HG03342 (cell line): ENCODE measurements at regions not wholly inside any gene's neighbourhood (a gene's known extent, or its start where the extent isn't known, plus 50 kb on each side); places are given as distances from the start of the nearest gene placed in this dataset.

Source experiments
- ATAC-seq: cut with Tn5 transposase; IDR thresholded peaks from one replicate; pipeline ENCODE4 v1.9.1; 2021; ENCODE audit warnings: mild to moderate bottlenecking, moderate library complexity; ENCODE audit not compliant: unreplicated experiment

GRCh38 chr17:33628500-33629346 lies 335.6 kb upstream of the ASIC2 start:
- no peak for ATAC-seq

DNA sequence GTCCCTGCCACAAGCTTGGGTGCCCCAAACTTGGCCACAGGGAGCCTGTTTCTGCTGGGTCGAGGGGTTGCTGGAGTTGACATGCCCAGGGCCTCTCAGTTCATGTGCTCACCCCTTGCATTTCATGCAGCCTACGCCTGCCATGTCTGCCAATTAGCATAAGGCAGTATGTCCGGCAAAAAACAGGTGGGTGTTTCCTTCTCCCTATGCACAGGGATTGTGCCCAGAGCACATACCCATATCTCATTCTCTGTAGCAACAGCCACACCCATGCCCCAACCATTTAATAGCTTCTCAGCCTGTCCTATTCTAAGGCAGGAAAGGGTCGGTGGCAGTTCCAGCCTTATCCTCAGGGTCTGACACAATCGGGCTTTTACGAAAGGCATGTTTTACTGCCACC lies 340.4 kb upstream of the ASIC2 start:
- ATAC-seq: no peak

GRCh38 chr17:33637534-33637933 lies 344.4 kb upstream of the ASIC2 start:
- no peak for ATAC-seq

- no peak for ATAC-seq
These were observed 346.2 kb upstream of the ASIC2 start for GRCh38 chr17:33639103-33639880.

- ATAC-seq: no peak
These were observed 347.5 kb upstream of the ASIC2 start for GRCh38 chr17:33640629-33641028.

DNA sequence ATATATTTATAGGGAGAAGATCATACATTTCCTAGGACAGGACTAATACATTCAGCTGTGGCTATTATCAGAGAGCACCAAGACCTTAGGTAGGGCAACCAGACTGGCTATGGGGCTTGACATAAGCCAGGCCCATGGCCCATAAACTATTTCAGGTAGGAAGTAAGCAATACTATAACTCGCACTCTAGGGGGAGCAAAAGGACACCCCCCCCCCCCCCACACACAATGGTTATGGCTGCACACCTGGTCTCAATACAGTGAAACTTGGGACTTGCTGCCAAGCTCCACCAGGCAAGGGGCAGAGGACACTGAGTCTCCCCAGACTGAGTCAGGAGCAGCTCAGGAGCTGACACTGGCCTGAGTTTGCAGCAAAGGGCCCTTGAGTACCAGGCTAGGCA lies 348.9 kb upstream of the ASIC2 start:
- no peak for ATAC-seq

DNA sequence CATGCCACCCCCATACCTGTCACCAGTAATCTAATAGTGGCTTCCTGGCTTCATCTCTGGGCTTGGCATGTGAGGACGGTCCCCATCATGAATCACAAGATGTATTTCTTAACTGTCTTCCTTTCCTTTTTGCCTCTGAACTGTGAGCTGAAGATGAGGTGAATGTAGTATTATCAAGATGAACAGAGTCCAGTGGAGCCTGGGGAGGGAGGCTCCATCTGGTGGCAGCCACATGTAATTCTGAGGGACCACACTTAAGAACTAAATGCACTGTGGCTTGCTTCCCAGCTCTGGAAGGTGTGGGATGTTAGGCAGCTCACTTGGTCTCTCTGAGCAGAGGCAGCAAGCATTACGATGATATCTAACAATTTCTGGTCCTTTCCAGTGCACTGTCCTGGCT lies 354.9 kb upstream of the ASIC2 start:
- ATAC-seq: no peak

- ATAC-seq: no peak
These were observed 357.2 kb upstream of the ASIC2 start for GRCh38 chr17:33650304-33650703.

GRCh38 chr17:33651686-33652085 lies 358.6 kb upstream of the ASIC2 start:
- no peak for ATAC-seq

DNA sequence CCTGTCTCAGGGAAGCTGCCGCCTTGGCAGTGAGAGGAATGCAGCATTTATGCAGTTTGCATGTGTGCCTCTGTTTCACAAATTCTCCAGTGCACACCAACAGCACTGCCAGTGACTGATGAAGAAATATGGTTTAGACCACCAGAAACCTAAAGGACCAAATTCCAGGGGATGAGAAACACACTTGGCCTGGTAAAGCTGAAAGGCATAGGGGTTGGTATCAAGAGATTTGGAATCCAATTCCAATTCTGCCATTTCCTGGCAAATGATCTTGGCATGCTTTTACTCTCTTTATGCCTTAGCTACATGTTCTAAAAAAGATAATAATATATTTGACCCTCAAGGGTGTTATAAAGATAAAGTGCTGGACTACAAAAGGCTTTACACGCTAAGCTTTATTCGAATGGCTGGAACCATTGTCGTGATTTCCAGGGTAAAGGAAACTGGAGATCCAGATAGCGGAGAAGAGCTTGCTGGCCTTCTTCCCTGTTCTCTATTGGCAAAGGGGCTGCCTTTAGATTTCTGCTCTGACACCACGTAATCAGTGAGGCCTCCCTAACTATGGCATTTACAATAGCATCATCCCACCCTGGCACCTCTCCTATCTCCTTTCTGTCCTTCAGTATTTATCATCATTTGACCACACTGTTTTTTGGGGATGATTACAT lies 359.8 kb upstream of the ASIC2 start:
- no peak for ATAC-seq

DNA sequence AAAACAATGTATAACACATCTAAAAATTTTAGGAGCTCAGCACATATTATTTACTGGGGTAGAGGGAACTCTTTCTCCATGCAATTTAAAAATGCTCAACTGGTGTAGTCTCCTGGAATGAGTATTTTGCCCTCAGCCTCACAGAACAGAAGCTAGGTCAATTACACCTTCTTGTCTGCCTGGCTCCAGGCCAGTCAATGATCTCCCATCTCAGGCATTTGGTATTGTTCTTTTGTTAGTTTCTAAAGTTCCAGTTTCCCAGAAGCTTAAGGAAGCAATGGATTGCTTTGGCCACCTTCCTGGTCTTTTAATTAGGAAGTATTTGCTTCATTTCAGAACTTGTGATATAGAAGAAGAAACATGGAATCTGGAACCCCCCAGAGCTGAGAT lies 360.3 kb upstream of the ASIC2 start:
- no peak for ATAC-seq

- ATAC-seq: no peak
These were observed 364.1 kb upstream of the ASIC2 start for GRCh38 chr17:33657181-33657580.

- no peak for ATAC-seq
These were observed 368.9 kb upstream of the ASIC2 start for GRCh38 chr17:33661975-33662374.

DNA sequence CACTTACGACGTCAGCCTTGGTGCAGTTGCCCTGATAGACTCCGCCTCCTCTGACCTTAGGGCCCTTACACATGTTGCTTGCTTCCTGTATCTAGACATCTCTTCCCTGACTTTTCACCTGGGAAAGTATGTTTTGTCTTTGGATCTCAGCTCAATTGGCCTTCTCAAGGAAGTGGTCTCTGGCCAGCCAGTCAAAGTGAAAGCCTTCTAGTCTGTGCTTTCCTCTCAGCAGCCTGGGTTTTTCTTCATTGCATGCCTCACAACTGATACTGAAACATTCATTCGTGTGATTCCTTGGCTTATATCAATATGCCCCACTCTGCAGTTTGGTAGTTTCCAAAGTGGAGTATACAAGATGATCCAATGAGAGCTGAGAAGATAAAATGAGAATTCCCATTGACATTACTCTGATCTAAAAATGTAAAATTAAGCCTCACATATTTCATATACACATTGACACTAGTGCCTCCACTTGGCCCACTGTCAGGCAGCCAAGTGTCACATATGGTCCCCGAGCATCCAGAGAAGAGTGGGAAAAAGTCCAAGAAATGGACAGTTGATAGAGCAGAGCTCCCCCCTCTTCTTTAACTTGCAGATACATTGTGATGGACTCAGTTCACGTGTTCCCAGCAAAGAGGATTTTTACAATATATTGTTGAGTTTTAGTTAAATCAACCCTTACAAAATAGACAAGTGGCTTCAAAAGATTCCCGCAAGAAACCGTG lies 371.2 kb upstream of the ASIC2 start:
- ATAC-seq: no peak

DNA sequence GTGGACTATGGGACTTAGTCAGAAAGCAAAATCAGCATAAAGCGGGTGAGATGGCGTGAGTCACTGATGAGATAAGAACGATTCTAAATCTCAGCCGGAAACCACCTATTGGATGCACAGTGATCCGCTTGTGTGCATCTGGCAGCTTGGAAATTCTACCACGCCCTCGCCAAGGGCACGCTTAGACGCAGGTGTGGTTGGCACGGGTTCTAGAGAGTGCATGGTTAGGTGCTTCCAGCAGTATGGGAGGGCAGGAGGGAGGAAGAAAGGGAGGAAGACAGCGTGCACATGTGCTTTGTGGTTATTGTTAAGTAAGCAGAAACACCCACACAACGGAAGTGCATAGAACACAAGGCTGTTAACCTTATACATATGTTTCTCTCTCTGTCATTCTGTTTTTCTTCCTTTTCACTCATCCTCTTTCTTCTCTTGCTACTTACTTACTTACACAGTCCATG lies 374.0 kb upstream of the ASIC2 start:
- ATAC-seq: no peak

GRCh38 chr17:33667671-33668070 lies 374.6 kb upstream of the ASIC2 start:
- ATAC-seq: no peak

DNA sequence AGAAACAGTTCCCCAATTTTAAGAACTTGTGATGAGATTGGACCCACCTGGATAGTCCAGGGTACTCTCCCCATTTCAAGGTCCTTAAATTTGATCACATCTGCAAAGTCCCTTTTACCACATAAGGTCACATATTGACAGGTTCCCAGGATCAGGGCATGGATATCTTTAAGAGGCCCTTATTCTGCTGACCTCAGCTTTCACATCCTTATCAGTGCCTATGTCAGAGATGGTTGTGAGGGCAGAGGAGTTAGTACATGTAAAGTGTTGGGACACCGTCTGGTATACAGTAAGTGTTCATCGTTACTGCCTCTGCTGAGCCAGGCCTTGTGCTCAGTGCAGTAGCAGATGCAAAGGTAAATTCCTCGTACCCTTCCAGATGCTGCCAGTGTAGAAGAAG lies 375.4 kb upstream of the ASIC2 start:
- no peak for ATAC-seq

DNA sequence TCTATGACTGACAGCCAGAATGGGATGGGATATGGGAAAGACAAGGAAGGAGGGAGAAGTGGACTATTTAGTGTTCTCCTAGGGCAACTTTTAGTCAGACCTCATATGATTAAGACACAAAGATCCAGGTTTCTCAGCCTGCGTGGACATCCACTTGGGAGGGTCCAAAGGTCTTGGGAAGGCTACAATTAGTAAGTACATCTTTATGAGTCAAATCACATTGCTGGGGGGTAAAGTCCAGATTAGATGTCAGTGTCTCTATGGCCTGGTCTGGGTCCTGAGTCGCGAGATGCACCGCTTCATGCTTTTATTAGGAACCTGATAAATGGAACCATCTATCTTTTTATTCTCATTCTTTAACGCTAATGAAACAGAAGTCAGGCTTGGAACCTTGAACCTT lies 378.4 kb upstream of the ASIC2 start:
- ATAC-seq: no peak

- ATAC-seq: no peak
These were observed 381.6 kb upstream of the ASIC2 start for GRCh38 chr17:33674685-33675084.

DNA sequence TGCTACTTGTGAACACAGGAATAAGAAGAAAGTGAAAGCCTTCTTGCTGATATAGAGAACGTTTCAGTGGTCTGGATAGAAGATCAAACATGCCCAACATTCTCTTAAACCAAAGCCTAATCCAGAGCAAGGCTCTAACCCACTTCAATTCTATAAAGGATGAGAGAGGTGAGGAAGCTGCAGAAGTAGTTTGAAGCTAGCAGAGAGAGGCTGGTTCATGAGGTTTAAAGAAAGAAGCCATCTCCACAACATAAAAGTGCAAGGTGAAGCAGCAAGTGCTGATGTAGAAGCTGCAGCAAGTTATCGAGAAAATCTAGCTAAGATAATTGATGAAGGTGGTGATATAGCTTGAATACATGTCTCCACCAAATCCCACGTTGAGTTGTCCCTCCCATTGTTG lies 383.3 kb upstream of the ASIC2 start:
- no peak for ATAC-seq

GRCh38 chr17:33679595-33679994 lies 386.5 kb upstream of the ASIC2 start:
- ATAC-seq: no peak
